Stimulated activated CD4-positive, alpha-beta T cell treated with anti-CD3 and anti-CD28 coated beads, Interleukin-4, amount 100 ng/mL, for 48 hours (primary cell): ENCODE measurements at regions not wholly inside any gene's neighbourhood (a gene's known extent, or its start where the extent isn't known, plus 50 kb on each side); places are given as distances from the start of the nearest gene placed in this dataset.

Experiments used
- DNase-seq, 2 donors: peaks; one replicate each; pipeline ENCODE4 v3.0.0-alpha.2; 2020; ENCODE audit warnings: low read depth in 2 of 2

DNA sequence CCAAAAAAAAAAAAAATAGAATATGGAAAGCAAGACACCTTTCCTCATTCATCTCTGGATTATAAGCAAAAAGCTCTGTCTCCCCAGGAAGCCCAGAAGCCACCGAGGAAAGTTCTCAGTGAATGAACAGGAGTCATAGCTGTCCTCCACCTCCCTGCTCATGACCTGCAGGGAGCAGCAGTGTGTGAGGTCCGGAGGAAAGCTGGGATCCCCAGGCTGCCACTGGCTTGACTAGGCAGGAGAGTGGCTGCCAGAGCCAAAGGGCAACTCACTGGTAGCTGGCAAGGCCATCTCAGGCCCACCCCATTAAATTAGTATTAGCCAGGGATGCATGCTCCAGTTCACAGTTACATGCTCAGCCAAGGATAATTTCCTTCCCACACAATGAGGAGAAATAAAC, 191.6 kb upstream of the STT3B start:
- no peak for DNase-seq

DNA sequence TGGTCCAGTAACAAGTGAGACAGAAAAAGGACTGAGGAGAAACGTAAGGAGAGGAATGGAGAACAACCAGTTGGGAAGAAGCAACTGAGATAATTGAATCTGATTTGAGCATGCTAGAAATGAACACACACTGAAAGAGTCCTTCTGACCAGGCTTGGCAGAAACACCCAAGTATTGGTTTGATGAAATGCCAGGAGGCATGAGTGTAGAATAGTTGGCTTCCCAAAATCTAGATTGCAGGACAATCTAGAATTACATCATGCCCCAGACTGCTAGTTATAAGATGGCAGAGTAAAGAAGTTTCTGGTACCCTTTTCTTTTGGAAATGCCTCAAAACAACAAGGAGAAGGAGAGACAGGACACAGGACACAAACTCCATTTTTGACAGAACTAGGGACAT, 189.7 kb upstream of the STT3B start:
- DNase-seq, result no peak

DNA sequence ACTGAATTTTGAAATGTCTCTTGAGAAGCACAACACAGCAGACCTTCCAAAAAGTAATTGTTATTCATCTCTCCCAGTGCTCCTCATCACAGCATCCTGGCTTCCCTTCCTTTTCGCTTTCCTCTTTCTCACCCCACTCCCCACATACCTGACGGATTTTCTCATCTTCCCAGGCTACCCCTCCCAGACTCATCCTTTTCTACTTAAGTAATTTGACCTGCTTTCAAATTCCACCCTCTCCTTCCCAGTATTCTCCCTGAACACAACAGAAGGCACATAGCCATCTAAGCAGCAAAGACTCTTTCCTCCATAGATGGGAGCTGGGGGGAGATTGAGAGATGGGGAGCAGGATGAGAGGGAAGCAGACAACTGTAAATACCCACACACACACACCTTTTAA, 187.1 kb upstream of the STT3B start:
- DNase-seq, result no peak

GRCh38 chr3:31346542-31346979, 186.2 kb upstream of the STT3B start:
- no peak for DNase-seq

DNA sequence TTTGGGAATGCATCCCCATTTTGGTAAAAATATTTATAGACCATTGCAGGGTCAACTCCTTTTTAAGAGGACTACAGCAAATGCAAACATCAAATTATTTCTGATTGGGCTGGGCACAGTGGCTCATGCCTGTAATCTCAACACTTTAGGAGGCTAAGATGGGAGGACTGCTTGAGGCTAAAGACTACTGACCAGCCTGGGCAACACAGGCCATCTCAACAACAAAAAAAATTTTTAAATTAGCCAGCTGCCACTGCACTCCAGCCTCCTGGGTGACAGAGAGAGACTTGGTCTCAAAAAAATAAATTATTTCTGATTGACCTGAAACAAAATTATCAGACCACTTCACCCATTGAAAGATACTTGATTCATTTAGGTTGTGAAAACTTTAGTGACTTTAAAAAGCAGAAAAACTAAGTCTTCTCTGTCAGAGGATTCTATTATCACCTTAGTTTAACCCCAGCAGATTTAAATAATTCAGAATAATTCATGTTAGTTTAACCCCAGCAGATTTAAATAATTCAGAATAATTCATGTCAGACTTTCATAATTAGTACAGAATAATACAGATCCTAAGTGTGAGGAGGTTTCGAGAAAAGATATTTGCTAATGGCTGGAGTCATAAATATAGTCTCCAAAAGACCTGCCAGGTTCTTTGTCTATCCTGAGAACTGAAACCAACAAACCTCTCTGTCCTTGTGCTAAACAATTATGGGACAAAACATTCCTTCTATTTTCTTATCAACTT, 183.6 kb upstream of the STT3B start:
- DNase-seq, result no peak

- DNase-seq, result no peak
These were observed 182.4 kb upstream of the STT3B start for GRCh38 chr3:31350307-31350706.

GRCh38 chr3:31352331-31352730, 180.4 kb upstream of the STT3B start:
- DNase-seq, result no peak

- DNase-seq, result no peak
These were observed 179.6 kb upstream of the STT3B start for GRCh38 chr3:31353166-31353565.

GRCh38 chr3:31354373-31354772, 178.4 kb upstream of the STT3B start:
- DNase-seq, result no peak

DNA sequence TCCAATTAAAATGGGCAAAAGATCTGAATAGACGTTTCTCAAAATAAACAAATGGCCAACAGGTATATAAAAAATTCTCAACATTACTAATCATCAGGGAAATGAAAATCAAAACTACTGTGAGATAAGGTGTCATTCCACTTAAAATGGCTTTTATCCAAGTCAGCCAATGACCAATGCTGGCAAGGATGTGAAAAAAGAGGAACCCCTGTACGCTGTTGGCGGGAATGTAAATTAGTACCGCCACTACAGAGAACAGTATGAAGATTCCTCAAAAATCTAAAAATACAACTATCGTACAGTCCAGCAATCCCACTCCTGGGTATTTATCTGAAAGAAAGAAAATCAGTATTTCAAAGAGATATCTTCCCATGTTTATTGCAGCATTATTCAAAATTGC, 176.9 kb upstream of the STT3B start:
- DNase-seq, result no peak

DNA sequence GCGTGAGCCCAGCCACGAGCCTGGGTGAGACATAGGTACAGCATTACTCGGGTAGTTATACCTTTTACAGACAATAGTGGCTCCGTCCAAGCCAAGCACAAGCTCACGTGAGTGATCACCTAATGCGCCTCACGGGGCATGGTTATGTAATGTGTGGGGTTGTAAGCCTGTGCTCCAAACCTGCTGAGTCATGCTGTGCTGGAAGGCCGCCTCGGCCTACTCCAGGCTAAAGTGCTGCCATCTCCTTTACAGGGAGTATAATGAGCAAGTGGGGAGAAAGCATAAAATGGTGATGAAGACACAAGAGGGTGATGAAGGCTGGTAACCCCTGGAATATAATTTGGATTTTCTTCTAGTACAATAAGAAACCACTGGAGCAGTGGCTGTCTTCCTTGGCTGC, 175.8 kb upstream of the STT3B start:
- DNase-seq, result no peak

DNA sequence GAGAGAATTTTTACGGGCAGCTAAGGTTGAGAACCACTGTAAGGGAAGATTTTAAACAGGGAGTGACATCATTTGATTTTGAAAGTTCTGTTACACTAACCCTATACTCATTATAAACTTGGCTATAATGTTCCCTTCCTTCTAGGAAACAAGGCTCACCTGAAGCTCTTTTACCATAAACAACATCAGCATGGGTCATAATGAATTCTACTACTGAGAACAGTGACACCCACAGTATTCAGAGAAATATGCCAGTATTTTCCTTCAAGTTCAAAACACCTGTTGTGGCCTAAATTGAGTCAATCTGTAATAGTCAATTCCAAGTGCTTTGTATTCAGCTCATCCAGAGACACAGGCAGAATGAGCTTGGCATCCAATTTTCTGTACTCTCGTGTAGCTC, 175.3 kb upstream of the STT3B start:
- DNase-seq, result no peak

DNA sequence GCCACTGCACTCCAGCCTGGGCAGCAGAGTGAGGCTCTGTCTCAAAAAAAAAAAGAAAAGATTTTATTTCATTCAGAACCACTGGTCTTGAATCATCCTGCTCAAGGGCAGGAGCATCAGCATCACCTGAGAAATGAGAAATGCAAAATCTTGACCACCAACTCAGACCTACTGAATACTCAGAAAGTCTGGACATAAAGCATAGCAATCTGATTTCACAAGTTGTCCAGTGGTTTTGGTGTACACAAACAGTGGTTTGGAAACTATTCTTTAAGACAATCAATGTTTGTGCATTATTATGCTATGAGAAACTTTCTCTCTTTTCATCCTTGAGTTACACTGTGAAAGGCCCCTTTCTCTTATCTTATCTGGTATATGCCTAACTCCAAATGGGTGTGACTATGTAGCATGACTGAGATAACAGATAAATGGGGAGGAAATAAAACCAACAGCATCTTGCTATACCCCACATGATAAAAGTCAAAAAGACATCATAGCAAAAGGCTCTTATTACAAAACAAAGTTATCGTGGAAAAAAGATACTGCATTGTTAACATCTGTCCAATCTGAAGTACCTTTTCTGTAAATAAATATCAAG, 174.2 kb upstream of the STT3B start:
- DNase-seq, result no peak

DNA sequence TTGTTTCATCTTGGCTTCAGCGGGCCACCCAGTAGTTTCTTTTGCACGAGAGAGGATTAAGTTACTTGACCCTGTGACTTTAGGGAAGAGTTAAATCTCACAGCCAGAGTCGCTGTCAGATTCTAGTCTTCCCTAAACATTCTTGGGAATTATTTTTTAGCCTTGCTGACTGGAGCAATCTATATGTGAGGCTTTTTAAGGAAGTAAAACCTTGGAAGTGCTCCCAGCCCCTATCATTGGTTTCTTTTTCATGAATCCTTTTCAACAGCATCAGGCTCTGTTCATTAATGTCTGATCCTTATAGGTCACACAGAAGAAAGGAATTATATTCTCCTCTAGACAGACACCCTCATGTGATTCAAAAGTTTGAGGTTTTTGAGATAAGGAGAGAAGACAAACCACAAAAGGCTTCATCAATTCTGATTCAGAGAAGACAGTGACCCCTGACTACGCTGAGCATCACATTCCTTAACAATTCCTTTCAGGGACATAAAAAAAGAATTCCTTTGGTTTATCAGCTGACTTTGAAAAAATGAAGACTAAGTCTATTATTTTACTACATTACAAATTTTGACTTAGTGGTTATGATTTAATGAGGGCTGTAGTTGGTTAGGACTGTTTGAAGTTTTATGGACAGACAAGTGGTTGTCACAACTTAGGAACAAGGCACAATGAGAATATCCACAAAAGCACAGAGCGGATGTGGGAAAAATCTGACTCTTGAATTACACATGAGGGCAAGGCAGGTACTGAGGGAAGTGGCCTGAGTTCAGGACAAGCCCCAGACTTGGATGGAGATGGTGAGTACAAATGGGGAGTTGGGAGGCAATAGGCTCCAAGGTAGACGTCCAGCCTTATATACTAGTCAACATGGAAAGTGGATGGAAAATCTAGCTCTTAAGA, 171.1 kb upstream of the STT3B start:
- DNase-seq, result no peak

- DNase-seq, result no peak
These were observed 168.5 kb upstream of the STT3B start for GRCh38 chr3:31364188-31364587.

DNA sequence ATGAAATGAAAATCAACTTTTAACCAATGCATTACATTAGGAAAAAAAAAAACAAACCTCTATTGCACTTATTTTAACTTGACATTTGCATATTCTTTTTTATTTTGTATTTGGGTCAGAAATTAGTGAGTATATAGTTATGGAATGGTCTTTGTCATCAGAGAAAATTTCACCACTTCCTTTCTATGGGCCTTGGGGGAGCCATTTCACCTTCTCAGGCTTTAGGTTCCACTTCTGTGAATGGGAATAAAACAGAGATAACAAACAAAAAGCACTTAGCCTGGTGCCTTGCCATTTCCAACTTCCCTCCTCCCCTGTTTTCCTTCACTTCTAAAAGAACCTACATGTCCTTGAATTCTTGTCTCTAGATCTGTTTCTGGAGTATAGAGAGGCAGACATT, 168.0 kb upstream of the STT3B start:
- no peak for DNase-seq

GRCh38 chr3:31367518-31367917, 165.2 kb upstream of the STT3B start:
- no peak for DNase-seq

DNA sequence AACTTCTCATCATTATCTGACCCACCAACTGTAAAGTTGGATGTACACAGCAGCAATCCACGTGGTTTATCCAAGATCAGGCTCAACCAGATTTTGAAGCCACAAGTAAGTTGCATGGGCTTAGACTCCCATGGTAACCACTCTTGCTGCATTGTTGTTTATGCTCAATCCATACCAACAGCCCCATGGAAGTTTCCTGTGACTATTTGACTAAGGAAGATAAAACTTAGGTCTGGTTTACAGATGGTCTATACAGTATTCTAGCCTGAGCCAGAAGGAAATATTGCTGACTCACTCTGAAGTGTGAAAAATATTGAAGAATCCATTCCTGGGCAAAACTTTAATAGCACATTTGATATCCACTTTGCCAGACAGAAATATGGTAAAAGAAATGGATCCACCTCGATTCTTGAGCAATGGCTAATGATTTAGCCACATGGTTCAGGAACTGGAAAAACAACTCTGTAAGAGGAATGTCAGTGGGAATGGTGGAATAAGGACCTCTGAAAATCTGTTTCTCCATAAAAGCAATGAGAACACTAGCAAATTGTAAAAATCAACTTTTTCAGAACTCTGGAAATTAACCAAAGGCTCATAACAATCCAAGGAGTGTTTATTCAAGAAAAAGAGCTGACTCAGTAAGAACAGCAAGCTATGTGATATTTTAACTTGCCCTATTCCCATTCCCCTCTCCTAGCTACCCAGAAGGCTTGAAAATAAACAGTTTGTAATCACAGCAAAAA, 162.9 kb upstream of the STT3B start:
- no peak for DNase-seq

GRCh38 chr3:31370380-31370666, 162.4 kb upstream of the STT3B start:
- DNase-seq, result no peak

GRCh38 chr3:31370681-31371080, 162.0 kb upstream of the STT3B start:
- no peak for DNase-seq

GRCh38 chr3:31371484-31372177, 161.1 kb upstream of the STT3B start:
- DNase-seq, result no peak

DNA sequence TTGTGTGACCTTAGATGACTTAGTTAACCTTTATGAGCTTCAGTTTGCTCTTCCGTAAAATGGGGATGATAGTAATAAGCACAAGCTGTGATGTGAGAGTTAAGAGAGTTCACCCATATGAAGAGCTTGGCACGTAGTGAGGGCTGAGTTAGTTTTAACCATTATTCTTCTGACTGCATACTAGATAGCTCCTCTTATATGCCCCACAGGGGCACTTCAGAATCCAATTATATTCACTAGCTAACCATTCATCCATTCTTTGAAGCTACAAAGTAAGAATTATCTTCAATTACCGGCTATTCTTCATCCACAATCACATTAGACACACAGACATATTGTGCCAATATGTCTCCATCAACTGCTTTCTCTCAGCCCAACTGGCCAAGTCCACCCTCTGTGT, 159.0 kb upstream of the STT3B start:
- no peak for DNase-seq
